ENCODE measurements at regions not wholly inside any gene's neighbourhood (a gene's known extent, or its start where the extent isn't known, plus 50 kb on each side); places are given as distances from the start of the nearest gene placed in this dataset.

- TF ChIP-seq ZNF280B (CRISPR knock-in tag; IDR thresholded peaks at IDR 0.05; ENCODE audit: borderline replicate concordance) (no peak), NFE2 (CRISPR knock-in tag; IDR thresholded peaks at IDR 0.05) (no peak), ZSCAN12 (CRISPR knock-in tag; IDR thresholded peaks at IDR 0.05) (no peak), ZNF737 (CRISPR knock-in tag; IDR thresholded peaks at IDR 0.05; ENCODE audit: borderline replicate concordance) (no peak), ZNF564 (CRISPR knock-in tag; IDR thresholded peaks at IDR 0.05) (no peak), FOXA3 (CRISPR knock-in tag; IDR thresholded peaks at IDR 0.05) (no peak), RBM22 (optimal IDR thresholded peaks at IDR 0.05; ENCODE audit: low read length) (no peak), NR2F1 (CRISPR knock-in tag; IDR thresholded peaks at IDR 0.05) (no peak), TRAFD1 (CRISPR knock-in tag; IDR thresholded peaks at IDR 0.05; ENCODE audit: borderline replicate concordance) (no peak), DPF2 (CRISPR knock-in tag; IDR thresholded peaks at IDR 0.05; ENCODE audit: borderline replicate concordance, low read depth) (no peak), ADNP (CRISPR knock-in tag; IDR thresholded peaks at IDR 0.05) (no peak), ZKSCAN8 (CRISPR knock-in tag; IDR thresholded peaks at IDR 0.05; ENCODE audit: borderline replicate concordance) (no peak), ZNF570 (CRISPR knock-in tag; IDR thresholded peaks at IDR 0.05; ENCODE audit: borderline replicate concordance) (no peak)
- TF ChIP-seq, protein P1, sequence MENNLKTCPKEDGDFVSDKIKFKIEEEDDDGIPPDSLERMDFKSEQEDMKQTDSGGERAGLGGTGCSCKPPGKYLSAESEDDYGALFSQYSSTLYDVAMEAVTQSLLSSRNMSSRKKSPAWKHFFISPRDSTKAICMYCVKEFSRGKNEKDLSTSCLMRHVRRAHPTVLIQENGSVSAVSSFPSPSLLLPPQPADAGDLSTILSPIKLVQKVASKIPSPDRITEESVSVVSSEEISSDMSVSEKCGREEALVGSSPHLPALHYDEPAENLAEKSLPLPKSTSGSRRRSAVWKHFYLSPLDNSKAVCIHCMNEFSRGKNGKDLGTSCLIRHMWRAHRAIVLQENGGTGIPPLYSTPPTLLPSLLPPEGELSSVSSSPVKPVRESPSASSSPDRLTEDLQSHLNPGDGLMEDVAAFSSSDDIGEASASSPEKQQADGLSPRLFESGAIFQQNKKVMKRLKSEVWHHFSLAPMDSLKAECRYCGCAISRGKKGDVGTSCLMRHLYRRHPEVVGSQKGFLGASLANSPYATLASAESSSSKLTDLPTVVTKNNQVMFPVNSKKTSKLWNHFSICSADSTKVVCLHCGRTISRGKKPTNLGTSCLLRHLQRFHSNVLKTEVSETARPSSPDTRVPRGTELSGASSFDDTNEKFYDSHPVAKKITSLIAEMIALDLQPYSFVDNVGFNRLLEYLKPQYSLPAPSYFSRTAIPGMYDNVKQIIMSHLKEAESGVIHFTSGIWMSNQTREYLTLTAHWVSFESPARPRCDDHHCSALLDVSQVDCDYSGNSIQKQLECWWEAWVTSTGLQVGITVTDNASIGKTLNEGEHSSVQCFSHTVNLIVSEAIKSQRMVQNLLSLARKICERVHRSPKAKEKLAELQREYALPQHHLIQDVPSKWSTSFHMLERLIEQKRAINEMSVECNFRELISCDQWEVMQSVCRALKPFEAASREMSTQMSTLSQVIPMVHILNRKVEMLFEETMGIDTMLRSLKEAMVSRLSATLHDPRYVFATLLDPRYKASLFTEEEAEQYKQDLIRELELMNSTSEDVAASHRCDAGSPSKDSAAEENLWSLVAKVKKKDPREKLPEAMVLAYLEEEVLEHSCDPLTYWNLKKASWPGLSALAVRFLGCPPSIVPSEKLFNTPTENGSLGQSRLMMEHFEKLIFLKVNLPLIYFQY (CRISPR knock-in tag; IDR thresholded peaks at IDR 0.05; ENCODE audit: borderline replicate concordance), result no peak
Observed at GRCh38 chr6:144749263-144749662, 464.1 kb downstream of the UTRN start (continued).

Measured in HepG2 (cell line).